PC-9 (cell line): ENCODE measurements at regions not wholly inside any gene's neighbourhood (a gene's known extent, or its start where the extent isn't known, plus 50 kb on each side); places are given as distances from the start of the nearest gene placed in this dataset.

ENCODE experiments used
- BruUV-seq: library from RNA; stranded (reverse); fragments of 400-500 nt; replicated peaks from 2 replicates; lab custom pipeline; 2021; lab: Mats Ljungman, UMichigan
- CTCF ChIA-PET: fragments of 300-600 bp; sonication (Branson Sonifier 250); formaldehyde crosslinking; loops from one replicate; lab custom pipeline; 2022; ENCODE audit warnings: antibody characterized with exemption; lab: Charles Lee
- POLR2A ChIA-PET: fragments of 300-600 bp; sonication (Branson Sonifier 250); formaldehyde crosslinking; loops from one replicate; lab custom pipeline; 2022; ENCODE audit warnings: antibody characterized with exemption; ENCODE audit not compliant: unreplicated experiment; lab: Charles Lee
- DNase-seq, 2 experiments: peaks; one replicate each; pipeline versions ENCODE4 v3.0.0 to v3.0.0-alpha.2; 2015 to 2022; ENCODE audit warnings: mixed read lengths in 1 of 2
- H2AFZ ChIP-seq: fragments of 200-600 bp; sonication (generic); 2 replicates; pipeline ENCODE4 v1.8.1; 2017; ENCODE audit warnings: antibody characterized with exemption
- H3F3A ChIP-seq: fragments of 200-600 bp; sonication (generic); 2 replicates; pipeline ENCODE4 v1.8.1; 2017; ENCODE audit warnings: antibody characterized with exemption, mild to moderate bottlenecking, low read depth; ENCODE audit not compliant: insufficient read depth
- H3K27ac ChIP-seq: fragments of 200-600 bp; sonication (generic); 2 replicates; pipeline ENCODE4 v1.6.1; 2016; ENCODE audit warnings: mixed run types
- H3K27me3 ChIP-seq: fragments of 200-600 bp; sonication (generic); 2 replicates; pipeline ENCODE4 v1.6.1; 2016; ENCODE audit warnings: low read depth, mixed run types; ENCODE audit not compliant: insufficient read depth
- H3K36me3 ChIP-seq: fragments of 200-600 bp; sonication (generic); 2 replicates; pipeline ENCODE4 v1.6.1; 2016; ENCODE audit warnings: low read depth, mixed run types
- H3K4me1 ChIP-seq: fragments of 200-600 bp; sonication (generic); replicated peaks from 2 replicates; pipeline ENCODE4 v1.6.1; 2016; ENCODE audit warnings: mixed run types; ENCODE audit not compliant: insufficient read depth
- H3K4me2 ChIP-seq: fragments of 200-600 bp; sonication (generic); 2 replicates; pipeline ENCODE4 v1.6.1; 2017; ENCODE audit warnings: mixed run types
- H3K4me3 ChIP-seq: fragments of 200-600 bp; sonication (generic); 2 replicates; pipeline ENCODE4 v1.6.1; 2016; ENCODE audit warnings: mixed run types
- H3K79me2 ChIP-seq: fragments of 200-600 bp; sonication (generic); 2 replicates; pipeline ENCODE4 v1.6.1; 2017; ENCODE audit warnings: low read depth, mixed run types
- H3K9me2 ChIP-seq: fragments of 200-600 bp; sonication (generic); 2 replicates; pipeline ENCODE4 v1.8.1; 2017; ENCODE audit warnings: mild to moderate bottlenecking; ENCODE audit not compliant: insufficient read depth
- H3K9me3 ChIP-seq: fragments of 200-600 bp; sonication (generic); 2 replicates; pipeline ENCODE4 v1.8.1; 2016; ENCODE audit warnings: low read depth; ENCODE audit not compliant: insufficient read depth
- H4K20me1 ChIP-seq: fragments of 200-600 bp; sonication (generic); 2 replicates; pipeline ENCODE4 v1.8.1; 2017; ENCODE audit not compliant: insufficient read depth
- EZH2 ChIP-seq: fragments of 200-600 bp; sonication (generic); IDR thresholded peaks from 2 replicates; pipeline ENCODE4 v1.8.0; 2017; ENCODE audit warnings: antibody characterized with exemption, low read depth
- intact Hi-C: fragments of 100-400 bp; cut with micrococcal nuclease; formaldehyde crosslinking; loops from one replicate; pipeline ENCODE4 v1.10.0; 2022; ENCODE audit not compliant: unreplicated experiment
- TF ChIP-seq, protein P1 (sequence below): fragments of 200-600 bp; sonication (generic); conservative IDR thresholded peaks from 2 replicates; pipeline ENCODE4 v1.6.1; 2017; ENCODE audit warnings: mixed run types, antibody characterized with exemption, mild to moderate bottlenecking, moderate library complexity

DNA sequence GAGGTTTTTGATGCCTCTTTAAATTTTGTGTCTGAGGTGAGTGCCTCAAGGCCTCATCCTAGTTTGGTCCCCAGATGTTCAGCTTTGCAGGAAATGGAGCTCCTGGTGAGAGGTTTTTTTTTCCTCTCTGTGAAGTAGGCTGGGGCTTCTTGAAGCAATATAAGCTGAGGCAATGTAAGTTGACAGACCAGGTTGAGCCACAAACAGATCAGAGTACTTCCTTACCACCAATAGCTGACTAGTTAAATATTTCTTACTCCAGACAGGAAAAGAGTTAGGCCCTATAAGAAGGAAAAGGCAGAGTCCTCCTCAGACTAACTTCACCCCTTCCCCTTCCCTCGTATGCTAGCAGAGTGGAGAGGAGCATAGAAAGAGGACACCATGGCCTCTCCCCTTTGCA lies 341.0 kb downstream of the LMO4 start:
- Histone ChIP-seq H3K27ac (no peak overlapping the region), H3K36me3 (no peaks in the 10 kb centered on the region), H4K20me1 (no peaks in the 10 kb centered on the region), H3K9me3 (no peaks in the 10 kb centered on the region), H3K9me2 (no peaks in the 10 kb centered on the region), H3K4me1 (no peaks in the 10 kb centered on the region), H3K4me3 (no peak overlapping the region), H3K27me3 (no peaks in the 10 kb centered on the region), H3F3A (no peaks in the 10 kb centered on the region), H3K4me2 (no peak overlapping the region), H2AFZ (no peak overlapping the region), H3K79me2 (no peaks in the 10 kb centered on the region)
- no TSS peak for BruUV-seq
- TF ChIP-seq, protein P1, sequence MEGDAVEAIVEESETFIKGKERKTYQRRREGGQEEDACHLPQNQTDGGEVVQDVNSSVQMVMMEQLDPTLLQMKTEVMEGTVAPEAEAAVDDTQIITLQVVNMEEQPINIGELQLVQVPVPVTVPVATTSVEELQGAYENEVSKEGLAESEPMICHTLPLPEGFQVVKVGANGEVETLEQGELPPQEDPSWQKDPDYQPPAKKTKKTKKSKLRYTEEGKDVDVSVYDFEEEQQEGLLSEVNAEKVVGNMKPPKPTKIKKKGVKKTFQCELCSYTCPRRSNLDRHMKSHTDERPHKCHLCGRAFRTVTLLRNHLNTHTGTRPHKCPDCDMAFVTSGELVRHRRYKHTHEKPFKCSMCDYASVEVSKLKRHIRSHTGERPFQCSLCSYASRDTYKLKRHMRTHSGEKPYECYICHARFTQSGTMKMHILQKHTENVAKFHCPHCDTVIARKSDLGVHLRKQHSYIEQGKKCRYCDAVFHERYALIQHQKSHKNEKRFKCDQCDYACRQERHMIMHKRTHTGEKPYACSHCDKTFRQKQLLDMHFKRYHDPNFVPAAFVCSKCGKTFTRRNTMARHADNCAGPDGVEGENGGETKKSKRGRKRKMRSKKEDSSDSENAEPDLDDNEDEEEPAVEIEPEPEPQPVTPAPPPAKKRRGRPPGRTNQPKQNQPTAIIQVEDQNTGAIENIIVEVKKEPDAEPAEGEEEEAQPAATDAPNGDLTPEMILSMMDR, result no peak
- TF ChIP-seq EZH2, result no peak
- no peak for DNase-seq
- POLR2A ChIA-PET, result no interaction called here
- CTCF ChIA-PET, result no interaction called here
- intact Hi-C loops, result no loop called here

DNA sequence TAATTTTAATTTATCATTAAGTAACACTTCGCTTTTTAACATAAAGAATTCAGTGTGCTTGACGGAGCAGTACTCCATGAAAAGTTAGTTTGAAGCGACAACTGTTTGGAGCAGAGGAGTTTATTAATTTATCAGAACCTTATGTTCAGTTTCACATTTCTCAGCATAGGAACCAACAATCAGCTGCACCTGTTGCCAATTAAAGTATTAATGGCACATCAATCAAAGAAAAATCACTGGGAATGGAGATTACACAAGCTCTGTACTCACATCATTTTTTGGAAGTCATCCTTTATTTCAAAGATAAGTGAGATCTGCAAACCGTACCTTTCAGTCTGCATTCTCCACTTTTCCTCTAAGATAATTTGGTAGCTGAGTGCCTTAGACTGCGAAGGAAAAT lies 344.6 kb downstream of the LMO4 start:
- no peaks in the 10 kb centered on the region for H4K20me1 ChIP-seq
- no peaks in the 10 kb centered on the region for H3K36me3 ChIP-seq
- intact Hi-C loops, result no loop called here
- ChIA-PET CTCF (no interaction called here), POLR2A (no interaction called here)
- no peaks in the 10 kb centered on the region for H3K79me2 ChIP-seq
- H3K4me3 ChIP-seq, result no peak overlapping the region
- no peaks in the 10 kb centered on the region for H3K9me2 ChIP-seq
- H3K27ac ChIP-seq, result no peak overlapping the region
- H3K9me3 ChIP-seq, result no peaks in the 10 kb centered on the region
- TF ChIP-seq, protein P1, result no peak
- no peak for TF ChIP-seq EZH2
- H3F3A ChIP-seq, result no peaks in the 10 kb centered on the region
- H3K27me3 ChIP-seq, result no peaks in the 10 kb centered on the region
- H3K4me2 ChIP-seq, result no peak overlapping the region
- H3K4me1 ChIP-seq, result no peaks in the 10 kb centered on the region
- no peak overlapping the region for H2AFZ ChIP-seq
- DNase-seq, result no peak
- BruUV-seq, result no TSS peak

DNA sequence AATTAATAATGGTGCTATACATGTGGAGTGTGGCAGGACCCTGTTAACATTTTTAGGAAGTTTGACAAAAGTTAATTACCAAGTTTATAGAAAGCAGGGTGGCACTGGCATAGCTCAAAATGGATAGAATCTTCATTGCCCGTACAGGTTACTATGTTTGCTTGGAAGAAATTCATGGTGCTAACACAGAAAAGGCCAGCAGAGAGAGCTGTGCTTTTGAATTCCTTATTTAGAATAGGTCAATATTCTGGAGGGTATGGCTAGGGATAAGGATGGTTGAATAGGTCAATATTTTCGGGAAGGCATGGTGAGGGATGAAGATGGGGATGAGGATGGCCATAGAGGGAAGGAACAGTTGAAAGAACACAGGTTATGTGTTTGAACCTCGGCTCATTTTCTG lies 345.1 kb downstream of the LMO4 start:
- Histone ChIP-seq H2AFZ (no peak overlapping the region), H3F3A (no peaks in the 10 kb centered on the region), H3K4me1 (no peaks in the 10 kb centered on the region), H3K9me2 (no peaks in the 10 kb centered on the region), H3K27ac (no peak overlapping the region), H3K4me2 (no peak overlapping the region), H4K20me1 (no peaks in the 10 kb centered on the region), H3K36me3 (no peaks in the 10 kb centered on the region), H3K79me2 (no peaks in the 10 kb centered on the region), H3K27me3 (no peaks in the 10 kb centered on the region), H3K9me3 (no peaks in the 10 kb centered on the region), H3K4me3 (no peak overlapping the region)
- ChIA-PET POLR2A (no interaction called here), CTCF (no interaction called here)
- TF ChIP-seq EZH2, result no peak
- TF ChIP-seq, protein P1, result no peak
- intact Hi-C loops, result no loop called here
- BruUV-seq, result no TSS peak
- DNase-seq, result no peak
